HCT116 (cell line): ENCODE measurements at regions not wholly inside any gene's neighbourhood (a gene's known extent, or its start where the extent isn't known, plus 50 kb on each side); places are given as distances from the start of the nearest gene placed in this dataset.
"Not testable (repeated sequence)": the region's sequence is repeated elsewhere in the genome, so short reads cannot be mapped to it uniquely, and the experiment has no call there.

Source experiments
- ATF3 ChIP-seq: IDR thresholded peaks from 2 replicates; pipeline ENCODE4 v1.6.1; 2012
- CBX3 ChIP-seq: IDR thresholded peaks from 2 replicates; pipeline ENCODE4 v1.6.1; 2012; ENCODE audit warnings: low read depth
- EGR1 ChIP-seq: IDR thresholded peaks from 2 replicates; pipeline ENCODE4 v1.6.1; 2012; ENCODE audit warnings: low read depth
- EZH2 ChIP-seq: fragments of 200-600 bp; sonication (generic); IDR thresholded peaks from 2 replicates; pipeline ENCODE4 v1.6.1; 2017; ENCODE audit warnings: antibody characterized with exemption, mixed run types
- EZH2phosphoT487 ChIP-seq: fragments of 200-600 bp; IDR thresholded peaks from 2 replicates; pipeline ENCODE4 v1.6.1; 2018; ENCODE audit warnings: antibody characterized with exemption, borderline replicate concordance
- JUND ChIP-seq: IDR thresholded peaks from 2 replicates; pipeline ENCODE4 v1.6.1; 2012
- POLR2A ChIP-seq: IDR thresholded peaks from 2 replicates; pipeline ENCODE4 v1.7.0; 2011; ENCODE audit warnings: borderline replicate concordance; ENCODE audit not compliant: insufficient read depth, insufficient read length; ENCODE audit errors: extremely low read depth
- POLR2AphosphoS5 ChIP-seq: IDR thresholded peaks from 2 replicates; pipeline ENCODE4 v1.6.1; 2011; ENCODE audit warnings: mild to moderate bottlenecking, low read depth, low read length, moderate library complexity
- RAD21 ChIP-seq: IDR thresholded peaks from 2 replicates; pipeline ENCODE4 v1.6.1; 2012; ENCODE audit warnings: low read depth, mild to moderate bottlenecking
- SIN3A ChIP-seq: IDR thresholded peaks from 2 replicates; pipeline ENCODE4 v1.6.1; 2012; ENCODE audit warnings: low read depth
- SP1 ChIP-seq: IDR thresholded peaks from 2 replicates; pipeline ENCODE4 v1.6.1; 2012; ENCODE audit warnings: low read depth
- ZBTB33 ChIP-seq: IDR thresholded peaks from 2 replicates; pipeline ENCODE4 v1.6.1; 2011; ENCODE audit warnings: mild to moderate bottlenecking, low read length, moderate library complexity; ENCODE audit not compliant: insufficient replicate concordance; ENCODE audit errors: extremely low read depth
- ZNF274 ChIP-seq: fragments of 200-500 bp; sonication (Bioruptor generic); IDR thresholded peaks from 2 replicates; pipeline ENCODE4 v1.6.1; 2014; ENCODE audit warnings: mild to moderate bottlenecking, low read depth, low read length, inconsistent platforms
- TF ChIP-seq, protein P1 (sequence below), 3 experiments: fragments of 200-600 bp in 1 of 3; sonication (generic) in 1 of 3; IDR thresholded peaks in 2 of 3; conservative IDR thresholded peaks in 1 of 3; 2 replicates each; pipeline ENCODE4 v1.5.1; 2012 to 2017; ENCODE audit warnings: low read depth in 2 of 3, low read length in 2 of 3, antibody characterized with exemption in 1 of 3, borderline replicate concordance in 1 of 3, control low read depth in 1 of 3, mild to moderate bottlenecking in 1 of 3, mixed read lengths in 1 of 3, mixed run types in 1 of 3, moderate library complexity in 1 of 3; ENCODE audit not compliant: insufficient read depth in 1 of 3

DNA sequence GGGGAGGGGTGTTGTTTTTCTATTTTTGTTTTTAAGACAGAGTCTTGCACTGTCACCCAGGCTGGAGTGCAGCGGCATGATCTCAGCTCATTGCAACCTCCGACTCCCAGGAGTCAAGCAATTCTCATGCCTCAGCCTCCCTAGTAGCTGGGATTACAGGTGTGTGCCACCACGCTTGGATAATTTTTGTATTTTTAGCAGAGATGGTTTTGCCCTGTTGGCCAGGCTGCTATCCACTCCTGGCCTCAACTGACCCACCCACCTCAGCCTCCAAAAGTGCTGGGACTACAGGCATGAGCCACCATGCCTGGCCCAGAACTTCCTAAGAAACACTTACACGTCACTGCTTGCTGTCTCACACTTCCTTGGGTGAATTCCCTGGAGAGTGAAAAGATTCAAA, 54.8 kb upstream of the CDYL start:
- not testable (repeated sequence) for TF ChIP-seq ZBTB33, CBX3, EZH2, EZH2phosphoT487, ZNF274, POLR2A, RAD21, EGR1, ATF3, JUND, SIN3A, SP1, POLR2AphosphoS5
- TF ChIP-seq, protein P1, sequence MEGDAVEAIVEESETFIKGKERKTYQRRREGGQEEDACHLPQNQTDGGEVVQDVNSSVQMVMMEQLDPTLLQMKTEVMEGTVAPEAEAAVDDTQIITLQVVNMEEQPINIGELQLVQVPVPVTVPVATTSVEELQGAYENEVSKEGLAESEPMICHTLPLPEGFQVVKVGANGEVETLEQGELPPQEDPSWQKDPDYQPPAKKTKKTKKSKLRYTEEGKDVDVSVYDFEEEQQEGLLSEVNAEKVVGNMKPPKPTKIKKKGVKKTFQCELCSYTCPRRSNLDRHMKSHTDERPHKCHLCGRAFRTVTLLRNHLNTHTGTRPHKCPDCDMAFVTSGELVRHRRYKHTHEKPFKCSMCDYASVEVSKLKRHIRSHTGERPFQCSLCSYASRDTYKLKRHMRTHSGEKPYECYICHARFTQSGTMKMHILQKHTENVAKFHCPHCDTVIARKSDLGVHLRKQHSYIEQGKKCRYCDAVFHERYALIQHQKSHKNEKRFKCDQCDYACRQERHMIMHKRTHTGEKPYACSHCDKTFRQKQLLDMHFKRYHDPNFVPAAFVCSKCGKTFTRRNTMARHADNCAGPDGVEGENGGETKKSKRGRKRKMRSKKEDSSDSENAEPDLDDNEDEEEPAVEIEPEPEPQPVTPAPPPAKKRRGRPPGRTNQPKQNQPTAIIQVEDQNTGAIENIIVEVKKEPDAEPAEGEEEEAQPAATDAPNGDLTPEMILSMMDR (IDR thresholded peaks at IDR 0.05 in 2 of 3, conservative IDR thresholded peaks at IDR 0.05 in 1 of 3; ENCODE audit: borderline replicate concordance in 1 of 3, insufficient read depth in 1 of 3, low read depth in 2 of 3, low read length in 2 of 3), result not testable (repeated sequence)
